GM12878 (cell line): ENCODE measurements at regions not wholly inside any gene's neighbourhood (a gene's known extent, or its start where the extent isn't known, plus 50 kb on each side); places are given as distances from the start of the nearest gene placed in this dataset.

Source experiments
- ATAC-seq: fragments of 200-7000 bp; cut with Tn5 transposase; 3 replicates; pipeline ENCODE4 v1.9.1; 2020; ENCODE audit warnings: mild to moderate bottlenecking, moderate library complexity
- BruUV-seq: library from RNA; stranded (reverse); fragments of 400-500 nt; replicated peaks from 2 replicates; lab custom pipeline; 2021; lab: Mats Ljungman, UMichigan
- CTCF ChIA-PET: fragments of 300-600 bp; sonication (Branson Sonifier 250); formaldehyde crosslinking; extraction: SDS; loops from one replicate; lab custom pipeline; 2021; ENCODE audit warnings: inconsistent platforms; lab: Yijun Ruan, JAX
- POLR2A ChIA-PET: fragments of 350-600 bp; formaldehyde crosslinking; extraction: SDS; loops from one replicate; lab custom pipeline; 2021; ENCODE audit warnings: inconsistent platforms; lab: Charles Lee
- RAD21 ChIA-PET: fragments of 300-600 bp; sonication (Branson Sonifier 250); formaldehyde crosslinking; loops from one replicate; lab custom pipeline; 2023; ENCODE audit warnings: antibody characterized with exemption; ENCODE audit not compliant: unreplicated experiment; lab: Charles Lee
- SMC1A ChIA-PET: fragments of 300-600 bp; sonication (Branson Sonifier 250); formaldehyde crosslinking; loops from one replicate; lab custom pipeline; 2023; ENCODE audit not compliant: unreplicated experiment, uncharacterized antibody; lab: Charles Lee
- DNase-seq: peaks from one replicate; pipeline ENCODE4 v3.0.0-alpha.2; 2011; ENCODE audit warnings: low read depth, low spot score
- FAIRE-seq: peaks from 3 replicates; lab custom pipeline; 2011; peaks lifted over from hg19 to GRCh38; lab: Jason Lieb, UNC
- H2AFZ ChIP-seq: 2 replicates; pipeline ENCODE4 v1.6.0; 2011; ENCODE audit warnings: low read depth, low read length, control low read depth; ENCODE audit not compliant: control insufficient read depth
- H3K27ac ChIP-seq: 2 replicates; pipeline ENCODE4 v1.5.1; 2011; ENCODE audit warnings: control low read depth; ENCODE audit not compliant: control insufficient read depth, insufficient read depth
- H3K27me3 ChIP-seq, 2 experiments: replicated peaks in 1 of 2; 2 replicates each; pipeline versions ENCODE4 v1.6.0 to v1.6.1; 2011; ENCODE audit warnings: low read length in 1 of 2; ENCODE audit not compliant: control insufficient read depth in 2 of 2, insufficient read depth in 2 of 2
- H3K36me3 ChIP-seq, 2 experiments: 2 replicates each; pipeline ENCODE4 v1.5.1; 2011; ENCODE audit warnings: low read length in 1 of 2; ENCODE audit not compliant: control insufficient read depth in 2 of 2, insufficient read depth in 2 of 2
- H3K4me1 ChIP-seq: 2 replicates; pipeline ENCODE4 v1.6.1; 2011; ENCODE audit warnings: mild to moderate bottlenecking, low read length, moderate library complexity, mixed read lengths; ENCODE audit not compliant: control insufficient read depth, insufficient read depth
- H3K4me2 ChIP-seq: 2 replicates; pipeline ENCODE4 v1.6.0; 2011; ENCODE audit warnings: control low read depth; ENCODE audit not compliant: control insufficient read depth, insufficient read depth
- H3K4me3 ChIP-seq: fragments of 200-600 bp; sonication (generic); 2 replicates; pipeline ENCODE4 v1.5.1; 2016
- H3K79me2 ChIP-seq: 2 replicates; pipeline ENCODE4 v1.6.0; 2011; ENCODE audit warnings: low read length; ENCODE audit not compliant: control insufficient read depth, insufficient read depth
- H3K9ac ChIP-seq: 2 replicates; pipeline ENCODE4 v1.8.0; 2011; ENCODE audit warnings: low read length, control low read depth, mixed read lengths; ENCODE audit not compliant: control insufficient read depth, insufficient read depth
- H3K9me3 ChIP-seq: replicated peaks from 3 replicates; pipeline ENCODE4 v1.5.1; 2011; ENCODE audit warnings: mild to moderate bottlenecking, low read length; ENCODE audit not compliant: control insufficient read depth, insufficient read depth
- H4K20me1 ChIP-seq: 2 replicates; pipeline ENCODE4 v1.6.0; 2011; ENCODE audit not compliant: control insufficient read depth, insufficient read depth
- ELK1 ChIP-seq: IDR thresholded peaks from 2 replicates; pipeline ENCODE4 v1.6.1; 2012; ENCODE audit warnings: low read depth, low read length, improper control_type of control experiment
- ESRRA ChIP-seq: IDR thresholded peaks from 2 replicates; pipeline ENCODE4 v1.6.1; 2012; ENCODE audit warnings: mild to moderate bottlenecking, low read length, improper control_type of control experiment
- ETV6 ChIP-seq, 2 experiments: fragments of 450-650 bp in 1 of 2; IDR thresholded peaks in 1 of 2; conservative IDR thresholded peaks in 1 of 2; 2 replicates each; pipeline ENCODE4 v1.6.1; 2014; ENCODE audit warnings: antibody characterized with exemption in 1 of 2, borderline replicate concordance in 1 of 2, low read depth in 1 of 2, mild to moderate bottlenecking in 1 of 2, moderate library complexity in 1 of 2
- FOXK2 ChIP-seq: fragments of 450-650 bp; IDR thresholded peaks from 2 replicates; pipeline ENCODE4 v1.6.1; 2017; ENCODE audit warnings: mild to moderate bottlenecking, moderate library complexity
- HCFC1 ChIP-seq: fragments of 150-350 bp; IDR thresholded peaks from 2 replicates; pipeline ENCODE4 v1.6.1; 2014; ENCODE audit warnings: low read length
- IRF4 ChIP-seq: IDR thresholded peaks from 2 replicates; pipeline ENCODE4 v1.6.1; 2011; ENCODE audit warnings: low read depth, low read length
- MTA2 ChIP-seq: fragments of 450-650 bp; IDR thresholded peaks from 2 replicates; pipeline ENCODE4 v1.6.1; 2016; ENCODE audit warnings: low read depth, mild to moderate bottlenecking, moderate library complexity
- NR2C2 ChIP-seq: IDR thresholded peaks from 2 replicates; pipeline ENCODE4 v1.6.1; 2011; ENCODE audit warnings: borderline replicate concordance, low read depth; ENCODE audit not compliant: control insufficient read depth, insufficient read length
- NRF1 ChIP-seq: conservative IDR thresholded peaks from 2 replicates; pipeline ENCODE4 v1.6.1; 2011; ENCODE audit warnings: mild to moderate bottlenecking, low read depth, low read length, improper control_type of control experiment
- PBX3 ChIP-seq: IDR thresholded peaks from 2 replicates; pipeline ENCODE4 v1.6.1; 2011; ENCODE audit warnings: mild to moderate bottlenecking, low read depth, low read length, moderate library complexity; ENCODE audit not compliant: insufficient replicate concordance
- RCOR1 ChIP-seq: conservative IDR thresholded peaks from 2 replicates; pipeline ENCODE4 v1.6.1; 2012; ENCODE audit warnings: low read depth, low read length, improper control_type of control experiment
- SIX5 ChIP-seq: IDR thresholded peaks from 2 replicates; pipeline ENCODE4 v1.6.1; 2011; ENCODE audit warnings: mild to moderate bottlenecking, low read depth, low read length, moderate library complexity; ENCODE audit not compliant: severe bottlenecking
- SMARCA5 ChIP-seq: fragments of 450-650 bp; IDR thresholded peaks from 2 replicates; pipeline ENCODE4 v1.6.1; 2017; ENCODE audit warnings: mild to moderate bottlenecking
- TARDBP ChIP-seq: IDR thresholded peaks from 2 replicates; pipeline ENCODE4 v1.6.1; 2016; ENCODE audit warnings: borderline replicate concordance
- ZNF24 ChIP-seq: fragments of 450-650 bp; IDR thresholded peaks from 2 replicates; pipeline ENCODE4 v1.6.1; 2017; ENCODE audit warnings: antibody characterized with exemption, mild to moderate bottlenecking
- WGBS: methylation state at CpG from one replicate; pipeline ENCODE4 v1.1.6; 2016; ENCODE audit warnings: low lambda C conversion rate; ENCODE audit not compliant: insufficient replicate concordance, insufficient coverage; ENCODE audit errors: missing lambda C conversion rate; 5-methylcytosine and 5-hydroxymethylcytosine counted together
- in situ Hi-C: fragments of 300-500 bp; cut with MboI; formaldehyde crosslinking; loops from 9 replicates; pipeline ENCODE4 v1.14.3; 2018; ENCODE audit warnings: mixed read lengths
- intact Hi-C: fragments of 100-400 bp; cut with micrococcal nuclease; formaldehyde crosslinking; loops from one replicate; pipeline ENCODE4 v1.14.2; 2022; ENCODE audit not compliant: unreplicated experiment

- RAD21 ChIA-PET, result no interaction called here
- no peak for ATAC-seq
Observed at GRCh38 chr14:82388488-82388887, 854.8 kb upstream of the SEL1L start.

More at GRCh38 chr14:82388488-82388887, 854.8 kb upstream of the SEL1L start:
- no peaks in the 10 kb centered on the region for H4K20me1 ChIP-seq
- FAIRE-seq (no peak), DNase-seq (no peak)
- no peak overlapping the region for H3K4me2 ChIP-seq
- no peaks in the 10 kb centered on the region for H3K4me1 ChIP-seq
- no peaks in the 10 kb centered on the region for H3K36me3 ChIP-seq
- TF ChIP-seq FOXK2, result no peak
- no peak for TF ChIP-seq ZNF24
- TF ChIP-seq TARDBP, result no peak
- TF ChIP-seq HCFC1, result no peak
- TF ChIP-seq NR2C2, result no peak
- TF ChIP-seq ETV6 (conservative IDR thresholded peaks at IDR 0.05 in 1 of 2, IDR thresholded peaks at IDR 0.05 in 1 of 2; ENCODE audit: borderline replicate concordance in 1 of 2, low read depth in 1 of 2), result no peak
- TF ChIP-seq SIX5, result no peak
- TF ChIP-seq PBX3, result no peak
- no peak for TF ChIP-seq MTA2
- TF ChIP-seq SMARCA5, result no peak
- TF ChIP-seq NRF1, result no peak
- TF ChIP-seq ESRRA, result no peak
- TF ChIP-seq ELK1, result no peak
- no peak for TF ChIP-seq RCOR1
- no peak for TF ChIP-seq IRF4
- no peak overlapping the region for H3K27ac ChIP-seq
- CTCF ChIA-PET, result interaction anchor here (1.0 kb wide), 1 partner anchor 11 kb away, joined by 3 read pairs; no protein-coding TSS in a partner anchor
- H3K4me3 ChIP-seq, result no peak overlapping the region
- no peak overlapping the region for H3K9ac ChIP-seq
- intact Hi-C loops, result no loop called here
- H3K79me2 ChIP-seq, result no peaks in the 10 kb centered on the region
- H2AFZ ChIP-seq, result no peak overlapping the region
- 1% methylated on average over 4 of the region's 4 CpGs for WGBS
- SMC1A ChIA-PET, result interaction anchor here (1.6 kb wide), 1 partner anchor 152 kb away, joined by 3 read pairs; no protein-coding TSS in a partner anchor
- BruUV-seq, result no TSS peak
- no peaks in the 10 kb centered on the region for H3K9me3 ChIP-seq
- POLR2A ChIA-PET, result no interaction called here
- no peaks in the 10 kb centered on the region for H3K27me3 ChIP-seq
- in situ Hi-C loops, result no loop called here
